ENCODE measurements at regions not wholly inside any gene's neighbourhood (a gene's known extent, or its start where the extent isn't known, plus 50 kb on each side); places are given as distances from the start of the nearest gene placed in this dataset.
"Not testable (repeated sequence)": the region's sequence is repeated elsewhere in the genome, so short reads cannot be mapped to it uniquely, and the experiment has no call there.

GRCh38 chr5:5831622-5832021 lies 409.1 kb downstream of the ICE1 start:
- not testable (repeated sequence) for DNase-seq

GRCh38 chr5:5828619-5829018 lies 406.1 kb downstream of the ICE1 start:
- no peak for DNase-seq

- no peak for DNase-seq
These were observed 404.4 kb downstream of the ICE1 start for GRCh38 chr5:5826911-5827310.

- DNase-seq = no peak
These were observed 400.3 kb downstream of the ICE1 start for GRCh38 chr5:5822729-5823257.

- no peak for DNase-seq
These were observed 394.5 kb downstream of the ICE1 start for GRCh38 chr5:5816960-5817359.

GRCh38 chr5:5813441-5813840 lies 391.0 kb downstream of the ICE1 start:
- DNase-seq = no peak

- no peak for DNase-seq
These were observed 388.0 kb downstream of the ICE1 start for GRCh38 chr5:5810461-5810860.

- DNase-seq = no peak
These were observed 383.4 kb downstream of the ICE1 start for GRCh38 chr5:5805916-5806315.

GRCh38 chr5:5804478-5805233 lies 382.2 kb downstream of the ICE1 start:
- no peak for DNase-seq

- no peak for DNase-seq
These were observed 378.6 kb downstream of the ICE1 start for GRCh38 chr5:5800801-5801761.

- DNase-seq = no peak
These were observed 377.3 kb downstream of the ICE1 start for GRCh38 chr5:5799826-5800225.

- DNase-seq = no peak
These were observed 376.8 kb downstream of the ICE1 start for GRCh38 chr5:5799229-5799628.

- no peak for DNase-seq
These were observed 376.0 kb downstream of the ICE1 start for GRCh38 chr5:5798462-5798861.

GRCh38 chr5:5798041-5798440 lies 375.6 kb downstream of the ICE1 start:
- DNase-seq = no peak

GRCh38 chr5:5795074-5795771 lies 372.7 kb downstream of the ICE1 start:
- no peak for DNase-seq

GRCh38 chr5:5794118-5794560 lies 371.7 kb downstream of the ICE1 start:
- no peak for DNase-seq

GRCh38 chr5:5793242-5794117 lies 371.0 kb downstream of the ICE1 start:
- no peak for DNase-seq

- no peak for DNase-seq
These were observed 369.6 kb downstream of the ICE1 start for GRCh38 chr5:5792106-5792505.

GRCh38 chr5:5788793-5789192 lies 366.3 kb downstream of the ICE1 start:
- no peak for DNase-seq

- no peak for DNase-seq
These were observed 364.9 kb downstream of the ICE1 start for GRCh38 chr5:5787373-5787772.

- no peak for DNase-seq
These were observed 361.6 kb downstream of the ICE1 start for GRCh38 chr5:5784101-5784500.

GRCh38 chr5:5783021-5783420 lies 360.5 kb downstream of the ICE1 start:
- DNase-seq = no peak
